ENCODE measurements at regions not wholly inside any gene's neighbourhood (a gene's known extent, or its start where the extent isn't known, plus 50 kb on each side); places are given as distances from the start of the nearest gene placed in this dataset.

DNA sequence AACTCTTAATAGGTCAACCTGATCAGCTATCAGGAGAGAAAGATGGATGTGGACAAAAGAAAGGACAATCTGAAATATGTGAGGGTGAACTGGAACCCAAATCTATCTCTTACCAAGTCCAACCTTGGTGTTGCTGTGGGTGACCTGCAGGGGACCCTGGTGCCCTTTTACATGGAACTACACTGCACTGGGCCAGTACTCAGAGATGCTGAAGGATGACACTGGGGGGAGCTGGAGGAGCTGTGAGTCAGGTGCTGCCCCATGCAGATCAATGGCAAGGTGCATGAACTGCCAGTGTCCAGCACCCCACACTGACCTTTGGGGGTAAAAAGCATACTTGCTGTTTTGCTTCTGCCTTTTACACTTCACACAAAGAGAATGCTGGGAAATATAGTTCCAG lies 55.6 kb upstream of the TBC1D5 start:
- Histone ChIP-seq H3K27me3 (ENCODE audit: insufficient read depth, poor library complexity, severe bottlenecking) (no peaks in the 10 kb centered on the region), H3K4me3 (replicated peaks; ENCODE audit: insufficient read depth, low read length) (no peak overlapping the region), H3K27ac (replicated peaks) (no peak overlapping the region)
- DNase-seq (ENCODE audit: low read depth in 1 of 2, low spot score in 1 of 2) = no peak
- TF ChIP-seq, protein P1, sequence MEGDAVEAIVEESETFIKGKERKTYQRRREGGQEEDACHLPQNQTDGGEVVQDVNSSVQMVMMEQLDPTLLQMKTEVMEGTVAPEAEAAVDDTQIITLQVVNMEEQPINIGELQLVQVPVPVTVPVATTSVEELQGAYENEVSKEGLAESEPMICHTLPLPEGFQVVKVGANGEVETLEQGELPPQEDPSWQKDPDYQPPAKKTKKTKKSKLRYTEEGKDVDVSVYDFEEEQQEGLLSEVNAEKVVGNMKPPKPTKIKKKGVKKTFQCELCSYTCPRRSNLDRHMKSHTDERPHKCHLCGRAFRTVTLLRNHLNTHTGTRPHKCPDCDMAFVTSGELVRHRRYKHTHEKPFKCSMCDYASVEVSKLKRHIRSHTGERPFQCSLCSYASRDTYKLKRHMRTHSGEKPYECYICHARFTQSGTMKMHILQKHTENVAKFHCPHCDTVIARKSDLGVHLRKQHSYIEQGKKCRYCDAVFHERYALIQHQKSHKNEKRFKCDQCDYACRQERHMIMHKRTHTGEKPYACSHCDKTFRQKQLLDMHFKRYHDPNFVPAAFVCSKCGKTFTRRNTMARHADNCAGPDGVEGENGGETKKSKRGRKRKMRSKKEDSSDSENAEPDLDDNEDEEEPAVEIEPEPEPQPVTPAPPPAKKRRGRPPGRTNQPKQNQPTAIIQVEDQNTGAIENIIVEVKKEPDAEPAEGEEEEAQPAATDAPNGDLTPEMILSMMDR (IDR thresholded peaks at IDR 0.05; ENCODE audit: insufficient read depth, low read length) = no peak
- TF ChIP-seq, protein P2, sequence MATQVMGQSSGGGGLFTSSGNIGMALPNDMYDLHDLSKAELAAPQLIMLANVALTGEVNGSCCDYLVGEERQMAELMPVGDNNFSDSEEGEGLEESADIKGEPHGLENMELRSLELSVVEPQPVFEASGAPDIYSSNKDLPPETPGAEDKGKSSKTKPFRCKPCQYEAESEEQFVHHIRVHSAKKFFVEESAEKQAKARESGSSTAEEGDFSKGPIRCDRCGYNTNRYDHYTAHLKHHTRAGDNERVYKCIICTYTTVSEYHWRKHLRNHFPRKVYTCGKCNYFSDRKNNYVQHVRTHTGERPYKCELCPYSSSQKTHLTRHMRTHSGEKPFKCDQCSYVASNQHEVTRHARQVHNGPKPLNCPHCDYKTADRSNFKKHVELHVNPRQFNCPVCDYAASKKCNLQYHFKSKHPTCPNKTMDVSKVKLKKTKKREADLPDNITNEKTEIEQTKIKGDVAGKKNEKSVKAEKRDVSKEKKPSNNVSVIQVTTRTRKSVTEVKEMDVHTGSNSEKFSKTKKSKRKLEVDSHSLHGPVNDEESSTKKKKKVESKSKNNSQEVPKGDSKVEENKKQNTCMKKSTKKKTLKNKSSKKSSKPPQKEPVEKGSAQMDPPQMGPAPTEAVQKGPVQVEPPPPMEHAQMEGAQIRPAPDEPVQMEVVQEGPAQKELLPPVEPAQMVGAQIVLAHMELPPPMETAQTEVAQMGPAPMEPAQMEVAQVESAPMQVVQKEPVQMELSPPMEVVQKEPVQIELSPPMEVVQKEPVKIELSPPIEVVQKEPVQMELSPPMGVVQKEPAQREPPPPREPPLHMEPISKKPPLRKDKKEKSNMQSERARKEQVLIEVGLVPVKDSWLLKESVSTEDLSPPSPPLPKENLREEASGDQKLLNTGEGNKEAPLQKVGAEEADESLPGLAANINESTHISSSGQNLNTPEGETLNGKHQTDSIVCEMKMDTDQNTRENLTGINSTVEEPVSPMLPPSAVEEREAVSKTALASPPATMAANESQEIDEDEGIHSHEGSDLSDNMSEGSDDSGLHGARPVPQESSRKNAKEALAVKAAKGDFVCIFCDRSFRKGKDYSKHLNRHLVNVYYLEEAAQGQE (IDR thresholded peaks at IDR 0.05; ENCODE audit: insufficient replicate concordance, low read depth) = no peak
- TF ChIP-seq GABPA (IDR thresholded peaks at IDR 0.05; ENCODE audit: low read depth) (no peak), SPI1 (IDR thresholded peaks at IDR 0.05; ENCODE audit: borderline replicate concordance, low read depth) (no peak), POLR2AphosphoS5 (IDR thresholded peaks at IDR 0.05; ENCODE audit: low read depth) (no peak)

DNA sequence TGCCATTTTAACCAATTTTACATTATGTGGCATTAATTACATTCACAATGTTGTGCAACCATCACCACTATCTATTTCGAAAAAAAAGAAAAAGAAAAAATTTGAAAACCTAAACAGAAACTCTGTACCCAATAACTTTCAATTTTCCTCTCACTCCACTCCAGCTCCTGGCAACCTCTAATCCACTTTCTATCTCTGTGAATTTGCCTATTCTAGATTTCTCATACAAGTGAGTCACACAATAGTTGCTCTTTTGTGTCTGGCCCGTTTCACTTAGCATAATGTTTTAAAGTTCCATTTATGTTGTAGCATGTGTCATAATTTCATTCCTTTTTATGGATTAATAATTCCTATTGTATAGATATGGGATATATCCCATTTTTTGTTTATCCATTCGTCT lies 53.3 kb upstream of the TBC1D5 start:
- Histone ChIP-seq H3K27me3 (ENCODE audit: insufficient read depth, poor library complexity, severe bottlenecking) (no peaks in the 10 kb centered on the region), H3K4me3 (replicated peaks; ENCODE audit: insufficient read depth, low read length) (no peak overlapping the region), H3K27ac (replicated peaks) (no peak overlapping the region)
- TF ChIP-seq GABPA (IDR thresholded peaks at IDR 0.05; ENCODE audit: low read depth) = no peak
- TF ChIP-seq, protein P2 (IDR thresholded peaks at IDR 0.05; ENCODE audit: insufficient replicate concordance, low read depth) = no peak
- TF ChIP-seq, protein P1 (IDR thresholded peaks at IDR 0.05; ENCODE audit: insufficient read depth, low read length) = no peak
- no peak for TF ChIP-seq POLR2AphosphoS5 (IDR thresholded peaks at IDR 0.05; ENCODE audit: low read depth)
- TF ChIP-seq SPI1 (IDR thresholded peaks at IDR 0.05; ENCODE audit: borderline replicate concordance, low read depth) = no peak
- DNase-seq (ENCODE audit: low read depth in 1 of 2, low spot score in 1 of 2) = no peak

DNA sequence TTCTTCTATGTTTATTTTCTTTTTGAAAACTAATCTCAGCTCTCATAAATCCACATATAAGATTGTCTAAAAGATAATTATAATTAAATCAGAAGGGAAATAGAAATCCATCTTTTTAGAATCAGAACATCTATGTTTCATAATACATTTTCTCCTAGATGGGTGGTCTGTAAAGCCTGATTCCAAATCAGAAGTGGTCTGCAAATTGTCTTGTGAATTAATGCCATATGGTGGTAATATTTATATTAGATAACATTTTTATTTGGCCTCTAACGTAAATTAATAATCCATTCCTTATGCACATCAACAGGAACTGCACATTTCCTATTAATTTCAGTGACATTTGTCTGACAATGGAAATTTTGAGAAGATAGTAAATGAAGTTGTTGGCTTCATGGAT lies 52.8 kb upstream of the TBC1D5 start:
- H3K27ac ChIP-seq (replicated peaks) = no peak overlapping the region
- TF ChIP-seq, protein P1 (IDR thresholded peaks at IDR 0.05; ENCODE audit: insufficient read depth, low read length) = no peak
- TF ChIP-seq, protein P2 (IDR thresholded peaks at IDR 0.05; ENCODE audit: insufficient replicate concordance, low read depth) = no peak
- no peak for TF ChIP-seq GABPA (IDR thresholded peaks at IDR 0.05; ENCODE audit: low read depth)
- no peak for TF ChIP-seq POLR2AphosphoS5 (IDR thresholded peaks at IDR 0.05; ENCODE audit: low read depth)
- DNase-seq (ENCODE audit: low read depth in 1 of 2, low spot score in 1 of 2) = no peak
- H3K4me3 ChIP-seq (replicated peaks; ENCODE audit: insufficient read depth, low read length) = no peak overlapping the region
- H3K27me3 ChIP-seq (ENCODE audit: insufficient read depth, poor library complexity, severe bottlenecking) = no peaks in the 10 kb centered on the region

Measured in HL-60 (cell line).